ENCODE measurements at regions not wholly inside any gene's neighbourhood (a gene's known extent, or its start where the extent isn't known, plus 50 kb on each side); places are given as distances from the start of the nearest gene placed in this dataset.

- H3K27me3 ChIP-seq: no peaks in the 10 kb centered on the region
- DNase-seq (no peak), ATAC-seq (no peak)
- no peak overlapping the region for H3K27ac ChIP-seq
- no peak overlapping the region for H3K4me3 ChIP-seq
- no peaks in the 10 kb centered on the region for H3K4me1 ChIP-seq
- no peaks in the 10 kb centered on the region for H3K9me3 ChIP-seq
- TF ChIP-seq, protein P1, sequence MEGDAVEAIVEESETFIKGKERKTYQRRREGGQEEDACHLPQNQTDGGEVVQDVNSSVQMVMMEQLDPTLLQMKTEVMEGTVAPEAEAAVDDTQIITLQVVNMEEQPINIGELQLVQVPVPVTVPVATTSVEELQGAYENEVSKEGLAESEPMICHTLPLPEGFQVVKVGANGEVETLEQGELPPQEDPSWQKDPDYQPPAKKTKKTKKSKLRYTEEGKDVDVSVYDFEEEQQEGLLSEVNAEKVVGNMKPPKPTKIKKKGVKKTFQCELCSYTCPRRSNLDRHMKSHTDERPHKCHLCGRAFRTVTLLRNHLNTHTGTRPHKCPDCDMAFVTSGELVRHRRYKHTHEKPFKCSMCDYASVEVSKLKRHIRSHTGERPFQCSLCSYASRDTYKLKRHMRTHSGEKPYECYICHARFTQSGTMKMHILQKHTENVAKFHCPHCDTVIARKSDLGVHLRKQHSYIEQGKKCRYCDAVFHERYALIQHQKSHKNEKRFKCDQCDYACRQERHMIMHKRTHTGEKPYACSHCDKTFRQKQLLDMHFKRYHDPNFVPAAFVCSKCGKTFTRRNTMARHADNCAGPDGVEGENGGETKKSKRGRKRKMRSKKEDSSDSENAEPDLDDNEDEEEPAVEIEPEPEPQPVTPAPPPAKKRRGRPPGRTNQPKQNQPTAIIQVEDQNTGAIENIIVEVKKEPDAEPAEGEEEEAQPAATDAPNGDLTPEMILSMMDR (IDR thresholded peaks at IDR 0.05): no peak
- no peak for TF ChIP-seq POLR2A (IDR thresholded peaks at IDR 0.05)
- intact Hi-C loops (cut with DNase I): no loop called here
- no peaks in the 10 kb centered on the region for H3K36me3 ChIP-seq (replicated peaks in 1 of 2; ENCODE audit: insufficient read depth in 1 of 2, low read depth in 2 of 2)
These were observed 312.0 kb upstream of the TNP1 start for GRCh38 chr2:217171874-217172273.

- WGBS, 2 donors: 64 to 71% methylated on average over 1 of the region's 1 CpG
- DNase-seq (no peak), ATAC-seq (no peak)
- intact Hi-C loops (cut with DNase I): no loop called here
- H3K4me1 ChIP-seq: no peaks in the 10 kb centered on the region
- H3K36me3 ChIP-seq (replicated peaks in 1 of 2; ENCODE audit: insufficient read depth in 1 of 2, low read depth in 2 of 2): no peaks in the 10 kb centered on the region
- no peak overlapping the region for H3K27ac ChIP-seq
- no peak overlapping the region for H3K4me3 ChIP-seq
- TF ChIP-seq, protein P1 (IDR thresholded peaks at IDR 0.05): no peak
- TF ChIP-seq POLR2A (IDR thresholded peaks at IDR 0.05): no peak
- H3K27me3 ChIP-seq: peaks cover 0 to 3% of the 10 kb centered on the region in 2 donors
- no peaks in the 10 kb centered on the region for H3K9me3 ChIP-seq
These were observed 308.6 kb upstream of the TNP1 start for GRCh38 chr2:217168496-217168895.

DNA sequence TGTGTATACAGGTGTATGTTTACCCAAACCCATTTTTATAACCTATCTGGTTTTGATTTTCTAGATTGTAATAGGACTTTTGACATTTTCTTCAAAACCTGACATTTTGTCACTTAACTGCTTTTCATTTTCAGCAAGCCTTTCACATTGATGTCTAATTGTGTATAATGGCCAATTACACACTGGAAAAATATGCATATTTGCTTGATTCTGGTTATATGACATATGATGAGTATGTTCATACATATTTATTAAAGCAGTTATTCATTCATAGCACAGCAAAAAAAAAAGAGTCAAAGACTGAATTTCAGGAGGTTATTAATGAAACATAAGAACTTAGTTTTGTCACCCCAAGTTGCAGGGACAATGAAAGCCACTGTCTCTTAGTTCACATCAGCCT is 307.7 kb upstream of the TNP1 start:
- peaks cover 0 to 3% of the 10 kb centered on the region in 2 donors for H3K27me3 ChIP-seq
- H3K4me3 ChIP-seq: no peak overlapping the region
- H3K27ac ChIP-seq: no peak overlapping the region
- no peaks in the 10 kb centered on the region for H3K4me1 ChIP-seq
- no peaks in the 10 kb centered on the region for H3K36me3 ChIP-seq (replicated peaks in 1 of 2; ENCODE audit: insufficient read depth in 1 of 2, low read depth in 2 of 2)
- no peak for DNase-seq
- TF ChIP-seq POLR2A (IDR thresholded peaks at IDR 0.05): no peak
- TF ChIP-seq, protein P1 (IDR thresholded peaks at IDR 0.05): no peak
- no peaks in the 10 kb centered on the region for H3K9me3 ChIP-seq
- intact Hi-C loops (cut with DNase I): no loop called here
- ATAC-seq: no peak

DNA sequence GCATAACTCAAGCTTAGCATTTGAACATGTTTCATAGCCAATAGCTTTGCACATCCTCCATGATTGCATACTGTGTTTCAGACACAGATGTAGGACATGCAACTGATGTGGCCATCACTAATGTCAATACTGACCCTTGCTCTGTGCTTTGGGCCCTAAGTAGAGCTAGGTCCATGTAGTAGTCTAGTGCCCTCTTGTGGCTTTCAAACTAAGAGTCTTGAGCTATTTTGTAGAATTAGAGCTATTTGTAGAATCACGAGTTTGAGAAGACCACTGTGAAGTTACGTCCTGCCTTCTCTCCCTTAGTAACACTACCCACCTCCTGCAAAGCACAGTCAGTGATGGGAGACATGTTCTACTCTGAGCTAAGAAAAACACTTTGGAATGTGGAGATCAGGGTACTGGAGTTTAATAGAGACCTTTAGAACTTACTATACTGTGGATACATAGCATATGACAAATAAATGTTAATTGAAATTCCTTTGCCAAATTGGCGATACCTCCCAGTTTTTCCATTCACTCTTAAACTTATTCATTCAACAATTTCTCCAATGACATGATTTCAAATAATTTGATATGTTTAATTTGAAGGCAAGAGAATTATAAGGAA is 306.5 kb upstream of the TNP1 start:
- intact Hi-C loops (cut with DNase I): no loop called here
- DNase-seq: peak in 1 of 4 donors; percentile 10

More for the DNA sequence above, 306.5 kb upstream of the TNP1 start:
- no peaks in the 10 kb centered on the region for H3K4me1 ChIP-seq
- H3K27ac ChIP-seq: no peak overlapping the region
- no peak for ATAC-seq
- no peaks in the 10 kb centered on the region for H3K9me3 ChIP-seq
- no peaks in the 10 kb centered on the region for H3K36me3 ChIP-seq (replicated peaks in 1 of 2; ENCODE audit: insufficient read depth in 1 of 2, low read depth in 2 of 2)
- H3K4me3 ChIP-seq: no peak overlapping the region
- TF ChIP-seq, protein P1 (IDR thresholded peaks at IDR 0.05): peak in 6 of 7 experiments; percentile 17 to 45 (median 26)
- TF ChIP-seq POLR2A (IDR thresholded peaks at IDR 0.05): no peak
- H3K27me3 ChIP-seq: peaks cover 0 to 3% of the 10 kb centered on the region in 2 donors
- 38 to 39% methylated on average over 3 of the region's 3 CpGs for WGBS, 2 donors

All from body of pancreas (tissue), 4 donors.